Smooth muscle cell (in vitro differentiated cells): ENCODE measurements at regions not wholly inside any gene's neighbourhood (a gene's known extent, or its start where the extent isn't known, plus 50 kb on each side); places are given as distances from the start of the nearest gene placed in this dataset.

Experiments used
- DNase-seq: peaks from one replicate; lab custom pipeline; 2025; ENCODE audit not compliant: unreplicated experiment; lab: John Stamatoyannopoulos, UW
- H2AFZ ChIP-seq: fragments of 200-600 bp; sonication (generic); 2 replicates; pipeline ENCODE4 v1.6.0; 2016; ENCODE audit warnings: antibody characterized with exemption, low read depth, mild to moderate bottlenecking
- H3F3A ChIP-seq: fragments of 200-600 bp; sonication (generic); 2 replicates; pipeline ENCODE4 v1.6.0; 2017; ENCODE audit warnings: antibody characterized with exemption, low read depth
- H3K27ac ChIP-seq: fragments of 200-600 bp; sonication (generic); 2 replicates; pipeline ENCODE4 v1.5.1; 2016; ENCODE audit warnings: low read depth, mild to moderate bottlenecking
- H3K27me3 ChIP-seq: fragments of 200-600 bp; sonication (generic); 2 replicates; pipeline ENCODE4 v1.6.1; 2016; ENCODE audit warnings: low read depth, mild to moderate bottlenecking
- H3K36me3 ChIP-seq: fragments of 200-600 bp; sonication (generic); 2 replicates; pipeline ENCODE4 v1.5.1; 2016; ENCODE audit warnings: low read depth
- H3K4me1 ChIP-seq: fragments of 200-600 bp; sonication (generic); 2 replicates; pipeline ENCODE4 v1.5.1; 2016; ENCODE audit warnings: low read depth
- H3K4me2 ChIP-seq: fragments of 200-600 bp; sonication (generic); 2 replicates; pipeline ENCODE4 v1.6.0; 2016; ENCODE audit warnings: mild to moderate bottlenecking
- H3K4me3 ChIP-seq: fragments of 200-600 bp; sonication (generic); 2 replicates; pipeline ENCODE4 v1.5.1; 2016; ENCODE audit warnings: mild to moderate bottlenecking
- H3K79me2 ChIP-seq: fragments of 200-600 bp; sonication (generic); 2 replicates; pipeline ENCODE4 v1.6.0; 2016; ENCODE audit warnings: low read depth, mild to moderate bottlenecking
- H3K9ac ChIP-seq: fragments of 200-600 bp; sonication (generic); 2 replicates; pipeline ENCODE4 v1.6.0; 2016; ENCODE audit warnings: low read depth
- H3K9me3 ChIP-seq: fragments of 200-600 bp; sonication (generic); replicated peaks from 2 replicates; pipeline ENCODE4 v1.5.1; 2016; ENCODE audit warnings: low read depth
- H4K20me1 ChIP-seq: fragments of 200-600 bp; sonication (generic); 2 replicates; pipeline ENCODE4 v1.6.0; 2016; ENCODE audit warnings: low read depth
- WGBS: methylation state at CpG from one replicate; pipeline ENCODE4 v1.1.7; 2016; ENCODE audit warnings: low lambda C conversion rate; 5-methylcytosine and 5-hydroxymethylcytosine counted together
- TF ChIP-seq, protein P1 (sequence below): fragments of 200-600 bp; sonication (generic); IDR thresholded peaks from 2 replicates; pipeline ENCODE4 v1.5.1; 2017; ENCODE audit warnings: borderline replicate concordance, mild to moderate bottlenecking, antibody characterized with exemption; ENCODE audit not compliant: insufficient read depth, poor library complexity, severe bottlenecking

DNA sequence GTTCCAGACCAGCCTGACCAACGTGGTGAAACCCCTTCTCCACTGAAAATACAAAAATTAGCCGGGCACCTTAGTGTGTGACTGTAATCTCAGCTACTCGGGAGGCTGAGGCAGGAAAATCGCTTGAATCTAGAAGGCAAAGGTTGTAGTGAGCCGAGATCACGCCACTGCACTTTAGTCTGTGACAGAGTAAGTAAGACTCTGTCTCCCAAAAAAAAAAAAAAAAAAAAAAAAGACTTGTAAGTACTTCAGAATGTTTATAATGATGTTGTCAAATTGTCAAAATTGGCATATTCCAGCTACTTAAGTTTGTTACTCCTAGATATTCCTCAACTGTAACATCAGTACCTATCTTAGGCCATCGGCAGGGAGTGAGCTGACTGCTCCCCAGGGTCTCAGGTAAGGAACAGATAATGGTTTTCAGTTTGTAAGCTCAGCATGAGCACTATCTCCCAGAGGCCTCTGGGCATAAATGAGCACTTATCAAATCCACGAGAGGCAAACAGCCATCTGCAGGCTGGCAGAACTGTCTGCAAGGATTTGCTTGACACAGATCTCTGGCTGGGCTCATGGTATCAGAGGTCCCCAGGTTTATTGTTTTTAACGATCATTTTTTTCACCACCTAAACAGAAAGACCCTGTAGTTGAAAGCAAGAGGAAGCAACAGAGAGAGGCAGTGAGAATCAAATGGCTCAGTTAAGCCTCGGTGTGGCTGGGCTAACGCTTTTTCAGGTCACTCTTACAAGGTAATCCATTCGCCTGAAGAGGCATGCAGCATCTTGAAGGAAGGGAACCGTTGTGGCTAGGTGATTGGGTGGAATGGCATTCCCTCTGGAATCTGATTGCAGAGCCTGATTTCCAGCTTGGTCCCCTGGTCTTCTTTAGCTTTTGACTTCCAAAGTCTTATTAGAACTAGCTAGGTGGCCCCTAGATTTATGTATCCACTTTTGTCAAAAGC, 115.9 kb downstream of the LY86 start:
- no peak overlapping the region for H3K4me2 ChIP-seq
- TF ChIP-seq, protein P1, sequence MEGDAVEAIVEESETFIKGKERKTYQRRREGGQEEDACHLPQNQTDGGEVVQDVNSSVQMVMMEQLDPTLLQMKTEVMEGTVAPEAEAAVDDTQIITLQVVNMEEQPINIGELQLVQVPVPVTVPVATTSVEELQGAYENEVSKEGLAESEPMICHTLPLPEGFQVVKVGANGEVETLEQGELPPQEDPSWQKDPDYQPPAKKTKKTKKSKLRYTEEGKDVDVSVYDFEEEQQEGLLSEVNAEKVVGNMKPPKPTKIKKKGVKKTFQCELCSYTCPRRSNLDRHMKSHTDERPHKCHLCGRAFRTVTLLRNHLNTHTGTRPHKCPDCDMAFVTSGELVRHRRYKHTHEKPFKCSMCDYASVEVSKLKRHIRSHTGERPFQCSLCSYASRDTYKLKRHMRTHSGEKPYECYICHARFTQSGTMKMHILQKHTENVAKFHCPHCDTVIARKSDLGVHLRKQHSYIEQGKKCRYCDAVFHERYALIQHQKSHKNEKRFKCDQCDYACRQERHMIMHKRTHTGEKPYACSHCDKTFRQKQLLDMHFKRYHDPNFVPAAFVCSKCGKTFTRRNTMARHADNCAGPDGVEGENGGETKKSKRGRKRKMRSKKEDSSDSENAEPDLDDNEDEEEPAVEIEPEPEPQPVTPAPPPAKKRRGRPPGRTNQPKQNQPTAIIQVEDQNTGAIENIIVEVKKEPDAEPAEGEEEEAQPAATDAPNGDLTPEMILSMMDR = no peak
- H2AFZ ChIP-seq = no peak overlapping the region
- H3K27me3 ChIP-seq = no peaks in the 10 kb centered on the region
- no peaks in the 10 kb centered on the region for H4K20me1 ChIP-seq
- no peak overlapping the region for H3K9ac ChIP-seq
- H3K27ac ChIP-seq = no peak overlapping the region
- H3K9me3 ChIP-seq = no peaks in the 10 kb centered on the region
- DNase-seq = no peak
- H3F3A ChIP-seq = peaks cover 8% of the 10 kb centered on the region
- WGBS = 72% methylated on average over 13 of the region's 13 CpGs
- H3K4me1 ChIP-seq = no peaks in the 10 kb centered on the region
- H3K36me3 ChIP-seq = no peaks in the 10 kb centered on the region
- no peaks in the 10 kb centered on the region for H3K79me2 ChIP-seq
- H3K4me3 ChIP-seq = no peak overlapping the region

GRCh38 chr6:6705061-6705425, 116.5 kb downstream of the LY86 start:
- Histone ChIP-seq H3K79me2 (no peaks in the 10 kb centered on the region), H3K9me3 (no peaks in the 10 kb centered on the region), H3K27ac (no peak overlapping the region), H3K27me3 (no peaks in the 10 kb centered on the region), H3K4me3 (no peak overlapping the region), H3K36me3 (no peaks in the 10 kb centered on the region), H3K9ac (no peak overlapping the region), H2AFZ (no peak overlapping the region), H3F3A (peaks cover 5% of the 10 kb centered on the region), H3K4me1 (no peaks in the 10 kb centered on the region), H3K4me2 (no peak overlapping the region), H4K20me1 (no peaks in the 10 kb centered on the region)
- WGBS = 88% methylated on average over 3 of the region's 3 CpGs
- TF ChIP-seq, protein P1 = no peak
- DNase-seq = no peak

GRCh38 chr6:6705915-6706675, 117.6 kb downstream of the LY86 start:
- Histone ChIP-seq H3K79me2 (no peaks in the 10 kb centered on the region), H3K27ac (no peak overlapping the region), H3K9ac (no peak overlapping the region), H4K20me1 (no peaks in the 10 kb centered on the region), H3K4me3 (no peak overlapping the region), H3K27me3 (no peaks in the 10 kb centered on the region), H2AFZ (no peak overlapping the region), H3K4me1 (no peaks in the 10 kb centered on the region), H3K36me3 (no peaks in the 10 kb centered on the region), H3K4me2 (no peak overlapping the region), H3F3A (peaks cover 3% of the 10 kb centered on the region), H3K9me3 (no peaks in the 10 kb centered on the region)
- no peak for DNase-seq
- 98% methylated on average over 13 of the region's 13 CpGs for WGBS
- TF ChIP-seq, protein P1 = no peak
